ENCODE measurements at regions not wholly inside any gene's neighbourhood (a gene's known extent, or its start where the extent isn't known, plus 50 kb on each side); places are given as distances from the start of the nearest gene placed in this dataset.

DNA sequence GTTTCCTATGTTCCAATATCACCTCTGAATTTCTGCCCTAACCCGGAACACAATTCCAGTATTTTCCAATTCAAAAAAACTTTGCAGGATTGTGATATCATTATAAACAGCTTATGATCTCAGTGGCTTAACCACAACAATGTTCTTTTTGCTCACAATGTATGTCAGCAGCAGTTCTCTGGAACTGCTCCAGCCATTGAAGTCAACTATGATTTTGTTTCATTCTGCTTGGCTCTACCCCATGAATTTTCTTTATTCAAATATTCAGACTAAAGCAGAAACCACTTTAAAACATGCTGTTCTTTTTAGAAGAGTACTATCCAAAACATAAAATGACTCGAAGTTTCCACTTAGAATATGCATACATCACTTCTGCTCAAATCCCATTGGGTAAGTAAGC lies 1611.1 kb downstream of the ARAP2 start:
- Histone ChIP-seq H3K9ac (ENCODE audit: low read depth, low read length, poor library complexity, severe bottlenecking) (no peak overlapping the region), H3K36me3 (ENCODE audit: insufficient read depth, low read length) (no peaks in the 10 kb centered on the region), H3K9me3 (ENCODE audit: insufficient read depth, low read depth, low read length) (no peaks in the 10 kb centered on the region), H3K4me2 (ENCODE audit: low read depth, low read length, poor library complexity, severe bottlenecking) (no peak overlapping the region), H3K79me2 (ENCODE audit: insufficient read depth, low read length) (no peaks in the 10 kb centered on the region), H3K4me1 (ENCODE audit: insufficient read depth, low read length, poor library complexity, severe bottlenecking) (no peaks in the 10 kb centered on the region), H4K20me1 (ENCODE audit: insufficient read depth, low read length, poor library complexity, severe bottlenecking) (no peaks in the 10 kb centered on the region), H3K27me3 (ENCODE audit: insufficient read depth, low read length, poor library complexity, severe bottlenecking) (no peaks in the 10 kb centered on the region), H2AFZ (ENCODE audit: low read length) (no peak overlapping the region), H3K4me3 (ENCODE audit: low read length, poor library complexity, severe bottlenecking) (no peak overlapping the region), H3K9me2 (replicated peaks; ENCODE audit: low read depth, low read length) (no peaks in the 10 kb centered on the region), H3F3A (ENCODE audit: low read depth) (no peaks in the 10 kb centered on the region)
- TF ChIP-seq EZH2phosphoT487 (IDR thresholded peaks at IDR 0.05; ENCODE audit: borderline replicate concordance), result no peak
- TF ChIP-seq, protein P1, sequence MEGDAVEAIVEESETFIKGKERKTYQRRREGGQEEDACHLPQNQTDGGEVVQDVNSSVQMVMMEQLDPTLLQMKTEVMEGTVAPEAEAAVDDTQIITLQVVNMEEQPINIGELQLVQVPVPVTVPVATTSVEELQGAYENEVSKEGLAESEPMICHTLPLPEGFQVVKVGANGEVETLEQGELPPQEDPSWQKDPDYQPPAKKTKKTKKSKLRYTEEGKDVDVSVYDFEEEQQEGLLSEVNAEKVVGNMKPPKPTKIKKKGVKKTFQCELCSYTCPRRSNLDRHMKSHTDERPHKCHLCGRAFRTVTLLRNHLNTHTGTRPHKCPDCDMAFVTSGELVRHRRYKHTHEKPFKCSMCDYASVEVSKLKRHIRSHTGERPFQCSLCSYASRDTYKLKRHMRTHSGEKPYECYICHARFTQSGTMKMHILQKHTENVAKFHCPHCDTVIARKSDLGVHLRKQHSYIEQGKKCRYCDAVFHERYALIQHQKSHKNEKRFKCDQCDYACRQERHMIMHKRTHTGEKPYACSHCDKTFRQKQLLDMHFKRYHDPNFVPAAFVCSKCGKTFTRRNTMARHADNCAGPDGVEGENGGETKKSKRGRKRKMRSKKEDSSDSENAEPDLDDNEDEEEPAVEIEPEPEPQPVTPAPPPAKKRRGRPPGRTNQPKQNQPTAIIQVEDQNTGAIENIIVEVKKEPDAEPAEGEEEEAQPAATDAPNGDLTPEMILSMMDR (conservative IDR thresholded peaks at IDR 0.05; ENCODE audit: low read length), result no peak

DNA sequence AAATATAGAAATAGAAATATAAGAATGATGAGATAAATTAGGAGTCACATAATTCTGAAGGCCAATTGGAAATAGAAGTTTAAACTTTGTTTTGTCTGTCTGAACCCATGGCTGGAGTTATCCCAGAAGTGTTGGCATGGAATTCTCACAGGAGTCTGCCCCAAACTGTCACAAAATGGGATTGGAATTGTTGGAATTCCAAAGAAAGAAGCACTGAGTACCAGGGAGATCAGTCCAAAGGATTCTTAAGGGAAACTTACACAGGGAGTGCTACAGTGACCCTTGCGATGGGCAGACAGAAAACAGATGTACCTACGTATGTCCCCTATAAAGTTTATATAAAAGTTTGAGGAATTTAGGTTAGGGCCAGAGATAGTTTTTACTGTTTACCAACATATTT lies 1607.7 kb downstream of the ARAP2 start:
- no peak overlapping the region for H2AFZ ChIP-seq (ENCODE audit: low read length)
- no peaks in the 10 kb centered on the region for H4K20me1 ChIP-seq (ENCODE audit: insufficient read depth, low read length, poor library complexity, severe bottlenecking)
- H3K4me3 ChIP-seq (ENCODE audit: low read length, poor library complexity, severe bottlenecking), result no peak overlapping the region
- no peak overlapping the region for H3K9ac ChIP-seq (ENCODE audit: low read depth, low read length, poor library complexity, severe bottlenecking)
- no peaks in the 10 kb centered on the region for H3F3A ChIP-seq (ENCODE audit: low read depth)
- no peaks in the 10 kb centered on the region for H3K36me3 ChIP-seq (ENCODE audit: insufficient read depth, low read length)
- no peaks in the 10 kb centered on the region for H3K4me1 ChIP-seq (ENCODE audit: insufficient read depth, low read length, poor library complexity, severe bottlenecking)
- H3K27me3 ChIP-seq (ENCODE audit: insufficient read depth, low read length, poor library complexity, severe bottlenecking), result no peaks in the 10 kb centered on the region
- TF ChIP-seq, protein P1 (conservative IDR thresholded peaks at IDR 0.05; ENCODE audit: low read length), result no peak
- TF ChIP-seq EZH2phosphoT487 (IDR thresholded peaks at IDR 0.05; ENCODE audit: borderline replicate concordance), result no peak
- no peak overlapping the region for H3K4me2 ChIP-seq (ENCODE audit: low read depth, low read length, poor library complexity, severe bottlenecking)
- H3K9me2 ChIP-seq (replicated peaks; ENCODE audit: low read depth, low read length), result no peaks in the 10 kb centered on the region
- H3K9me3 ChIP-seq (ENCODE audit: insufficient read depth, low read depth, low read length), result no peaks in the 10 kb centered on the region
- no peaks in the 10 kb centered on the region for H3K79me2 ChIP-seq (ENCODE audit: insufficient read depth, low read length)

GRCh38 chr4:34643476-34643875 lies 1600.8 kb downstream of the ARAP2 start:
- H3K4me1 ChIP-seq (ENCODE audit: insufficient read depth, low read length, poor library complexity, severe bottlenecking), result no peaks in the 10 kb centered on the region
- H3K9ac ChIP-seq (ENCODE audit: low read depth, low read length, poor library complexity, severe bottlenecking), result no peak overlapping the region
- H3K36me3 ChIP-seq (ENCODE audit: insufficient read depth, low read length), result no peaks in the 10 kb centered on the region
- no peaks in the 10 kb centered on the region for H3K27me3 ChIP-seq (ENCODE audit: insufficient read depth, low read length, poor library complexity, severe bottlenecking)
- no peaks in the 10 kb centered on the region for H3K9me3 ChIP-seq (ENCODE audit: insufficient read depth, low read depth, low read length)
- no peak overlapping the region for H2AFZ ChIP-seq (ENCODE audit: low read length)
- no peaks in the 10 kb centered on the region for H4K20me1 ChIP-seq (ENCODE audit: insufficient read depth, low read length, poor library complexity, severe bottlenecking)
- no peaks in the 10 kb centered on the region for H3K79me2 ChIP-seq (ENCODE audit: insufficient read depth, low read length)
- no peak for TF ChIP-seq EZH2phosphoT487 (IDR thresholded peaks at IDR 0.05; ENCODE audit: borderline replicate concordance)
- TF ChIP-seq, protein P1 (conservative IDR thresholded peaks at IDR 0.05; ENCODE audit: low read length), result no peak
- no peak overlapping the region for H3K4me3 ChIP-seq (ENCODE audit: low read length, poor library complexity, severe bottlenecking)
- no peaks in the 10 kb centered on the region for H3K9me2 ChIP-seq (replicated peaks; ENCODE audit: low read depth, low read length)
- H3F3A ChIP-seq (ENCODE audit: low read depth), result no peaks in the 10 kb centered on the region
- H3K4me2 ChIP-seq (ENCODE audit: low read depth, low read length, poor library complexity, severe bottlenecking), result no peak overlapping the region

Measured in Loucy (cell line).